Immature natural killer cell (primary cell): ENCODE measurements at regions not wholly inside any gene's neighbourhood (a gene's known extent, or its start where the extent isn't known, plus 50 kb on each side); places are given as distances from the start of the nearest gene placed in this dataset.
"Not testable (repeated sequence)": the region's sequence is repeated elsewhere in the genome, so short reads cannot be mapped to it uniquely, and the experiment has no call there.

Source experiments
- DNase-seq, 3 donors: peaks; one replicate each; pipeline ENCODE4 v3.0.0; 2022; ENCODE audit warnings: mixed read lengths in 1 of 3
- H3K27ac Mint-ChIP-seq, 6 donors: one replicate each; pipeline ENCODE4 v1.8.0; 2020; ENCODE audit warnings: mixed read lengths in 6 of 6, mild to moderate bottlenecking in 5 of 6, inconsistent platforms in 4 of 6, moderate library complexity in 3 of 6
- H3K27me3 Mint-ChIP-seq, 3 donors: one replicate each; pipeline ENCODE4 v1.8.0; 2020 to 2021; ENCODE audit warnings: low read depth in 3 of 3, mild to moderate bottlenecking in 3 of 3, mixed read lengths in 3 of 3, moderate library complexity in 3 of 3, inconsistent platforms in 1 of 3
- H3K36me3 Mint-ChIP-seq, 3 donors: one replicate each; pipeline ENCODE4 v1.8.0; 2020; ENCODE audit warnings: mixed read lengths in 3 of 3, inconsistent platforms in 2 of 3, mild to moderate bottlenecking in 2 of 3
- H3K4me1 Mint-ChIP-seq, 2 donors: one replicate each; pipeline ENCODE4 v1.8.0; 2020; ENCODE audit warnings: inconsistent platforms in 2 of 2, mild to moderate bottlenecking in 2 of 2, mixed read lengths in 2 of 2, moderate library complexity in 1 of 2
- H3K4me3 Mint-ChIP-seq, 5 donors: one replicate each; pipeline ENCODE4 v1.8.0; 2020; ENCODE audit warnings: mild to moderate bottlenecking in 5 of 5, mixed read lengths in 5 of 5, inconsistent platforms in 3 of 5, moderate library complexity in 3 of 5
- H3K9me3 Mint-ChIP-seq, 6 donors: one replicate each; pipeline ENCODE4 v1.8.0; 2020; ENCODE audit warnings: mild to moderate bottlenecking in 6 of 6, mixed read lengths in 6 of 6, inconsistent platforms in 4 of 6, moderate library complexity in 3 of 6

- H3K27ac Mint-ChIP-seq, H3K4me1 Mint-ChIP-seq, DNase-seq, H3K36me3 Mint-ChIP-seq, H3K4me3 Mint-ChIP-seq: not testable (repeated sequence)
- peaks cover 0 to 15% (median 4%) of the 10 kb centered on the region in 6 donors for H3K9me3 Mint-ChIP-seq
- peaks cover 0 to 20% (median 0%) of the 10 kb centered on the region in 3 donors for H3K27me3 Mint-ChIP-seq
Measured at GRCh38 chr1:207196135-207196534, 92.1 kb downstream of the C4BPA start.

GRCh38 chr1:207201534-207201933, 97.5 kb downstream of the C4BPA start:
- peaks cover 0 to 18% (median 6%) of the 10 kb centered on the region in 3 donors for H3K27me3 Mint-ChIP-seq
- not testable (repeated sequence) for H3K36me3 Mint-ChIP-seq, H3K4me3 Mint-ChIP-seq

DNA sequence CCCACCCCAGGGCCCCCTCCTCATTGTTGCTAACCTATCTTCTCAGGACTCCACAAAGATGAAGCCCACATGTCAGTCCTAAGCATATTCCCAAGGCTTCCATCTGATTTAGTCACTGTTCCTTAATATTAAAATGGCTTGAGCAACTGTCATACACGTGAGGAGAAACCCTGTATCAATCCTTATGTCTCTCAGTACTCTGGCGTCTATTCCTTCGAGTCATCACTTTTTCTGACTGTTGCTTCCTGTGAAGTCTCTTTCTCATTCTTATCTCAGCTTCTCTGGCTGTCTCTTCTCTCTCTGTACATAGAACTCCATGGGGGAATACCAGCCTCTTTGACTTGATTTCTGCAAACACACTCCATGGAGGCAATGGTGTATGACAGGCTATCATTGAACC, 98.4 kb downstream of the C4BPA start:
- H3K4me1 Mint-ChIP-seq = peaks cover 0 to 1% of the 10 kb centered on the region in 2 donors
- no peak overlapping the region for H3K4me3 Mint-ChIP-seq
- H3K27me3 Mint-ChIP-seq = peaks cover 0 to 19% (median 7%) of the 10 kb centered on the region in 3 donors
- DNase-seq = no peak
- no peak overlapping the region for H3K27ac Mint-ChIP-seq
- H3K36me3 Mint-ChIP-seq = no peaks in the 10 kb centered on the region
- H3K9me3 Mint-ChIP-seq = peaks cover 0 to 21% (median 3%) of the 10 kb centered on the region in 6 donors

More at GRCh38 chr1:207201534-207201933, 97.5 kb downstream of the C4BPA start:
- not testable (repeated sequence) for H3K4me1 Mint-ChIP-seq, H3K27ac Mint-ChIP-seq, DNase-seq
- peaks cover 0 to 18% (median 5%) of the 10 kb centered on the region in 6 donors for H3K9me3 Mint-ChIP-seq

DNA sequence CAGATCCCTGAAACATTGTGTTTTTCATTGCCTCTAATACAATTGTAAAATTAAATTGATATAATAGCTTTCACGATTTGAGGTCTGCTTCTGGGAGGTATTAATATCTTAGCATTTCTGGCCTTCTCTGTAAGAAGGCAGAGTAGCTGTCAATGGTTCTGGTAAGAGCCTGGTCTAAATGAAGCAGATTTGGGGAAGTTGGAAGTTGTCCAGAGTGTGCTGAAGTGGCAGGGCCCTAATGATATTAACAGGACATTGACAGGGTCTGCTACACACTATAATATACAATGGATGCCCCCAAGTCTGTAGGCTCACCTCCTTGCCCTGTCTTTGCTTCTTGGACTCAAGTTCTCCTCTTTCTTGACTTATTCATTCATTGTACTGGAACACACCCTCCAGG, 99.5 kb downstream of the C4BPA start:
- H3K27ac Mint-ChIP-seq = no peak overlapping the region
- peaks cover under 1 to 14% (median 8%) of the 10 kb centered on the region in 3 donors for H3K27me3 Mint-ChIP-seq
- H3K9me3 Mint-ChIP-seq = peaks cover 0 to 21% (median 2%) of the 10 kb centered on the region in 6 donors
- H3K4me3 Mint-ChIP-seq = no peak overlapping the region
- H3K36me3 Mint-ChIP-seq = no peaks in the 10 kb centered on the region
- peaks cover 0 to 1% of the 10 kb centered on the region in 2 donors for H3K4me1 Mint-ChIP-seq
- DNase-seq = no peak

- H3K4me1 Mint-ChIP-seq = peaks cover 0 to 1% of the 10 kb centered on the region in 2 donors
- DNase-seq = no peak
- no peaks in the 10 kb centered on the region for H3K36me3 Mint-ChIP-seq
- H3K27me3 Mint-ChIP-seq = peaks cover 2 to 10% (median 8%) of the 10 kb centered on the region in 3 donors
- peaks cover 0 to 11% (median 3%) of the 10 kb centered on the region in 6 donors for H3K9me3 Mint-ChIP-seq
- no peak overlapping the region for H3K4me3 Mint-ChIP-seq
- H3K27ac Mint-ChIP-seq = no peak overlapping the region
Measured at GRCh38 chr1:207205614-207206061, 101.6 kb downstream of the C4BPA start.

- H3K4me3 Mint-ChIP-seq = not testable (repeated sequence)
Measured at GRCh38 chr1:207208691-207209090, 104.7 kb downstream of the C4BPA start.

GRCh38 chr1:207214453-207214852, 107.0 kb upstream of the CD55 start:
- H3K27ac Mint-ChIP-seq = no peak overlapping the region
- no peaks in the 10 kb centered on the region for H3K36me3 Mint-ChIP-seq
- H3K27me3 Mint-ChIP-seq = peaks cover 0 to 2% (median 2%) of the 10 kb centered on the region in 3 donors
- H3K4me3 Mint-ChIP-seq = no peak overlapping the region
- peaks cover 0 to 9% of the 10 kb centered on the region in 2 donors for H3K4me1 Mint-ChIP-seq
- H3K9me3 Mint-ChIP-seq = peaks cover 0 to 17% (median 6%) of the 10 kb centered on the region in 6 donors
- no peak for DNase-seq

More at GRCh38 chr1:207208691-207209090, 104.7 kb downstream of the C4BPA start:
- not testable (repeated sequence) for H3K27ac Mint-ChIP-seq, DNase-seq, H3K4me1 Mint-ChIP-seq, H3K9me3 Mint-ChIP-seq, H3K36me3 Mint-ChIP-seq, H3K27me3 Mint-ChIP-seq

- no peaks in the 10 kb centered on the region for H3K36me3 Mint-ChIP-seq
- no peak overlapping the region for H3K4me3 Mint-ChIP-seq
- peaks cover 0 to 14% (median 6%) of the 10 kb centered on the region in 6 donors for H3K9me3 Mint-ChIP-seq
- H3K27me3 Mint-ChIP-seq = peaks cover 0 to 5% (median 2%) of the 10 kb centered on the region in 3 donors
- no peak for DNase-seq
- peaks cover 0 to 9% of the 10 kb centered on the region in 2 donors for H3K4me1 Mint-ChIP-seq
- H3K27ac Mint-ChIP-seq = no peak overlapping the region
Measured at GRCh38 chr1:207217778-207218511, 103.5 kb upstream of the CD55 start.

GRCh38 chr1:207218512-207219362, 102.7 kb upstream of the CD55 start:
- no peak overlapping the region for H3K27ac Mint-ChIP-seq
- no peak overlapping the region for H3K4me3 Mint-ChIP-seq
- peaks cover 0 to 5% (median 2%) of the 10 kb centered on the region in 3 donors for H3K27me3 Mint-ChIP-seq
- peaks cover 0 to 14% (median 6%) of the 10 kb centered on the region in 6 donors for H3K9me3 Mint-ChIP-seq
- H3K4me1 Mint-ChIP-seq = peaks cover 0 to 9% of the 10 kb centered on the region in 2 donors
- DNase-seq = no peak
- no peaks in the 10 kb centered on the region for H3K36me3 Mint-ChIP-seq

- Mint-ChIP-seq H3K9me3 (peaks cover 0 to 2% (median 0%) of the 10 kb centered on the region in 6 donors), H3K27me3 (peaks cover 0 to 5% (median 2%) of the 10 kb centered on the region in 3 donors), H3K36me3 (no peaks in the 10 kb centered on the region), H3K27ac (no peak overlapping the region), H3K4me3 (no peak overlapping the region), H3K4me1 (peaks cover 0 to 9% of the 10 kb centered on the region in 2 donors)
- DNase-seq = no peak
Measured at GRCh38 chr1:207219979-207220889, 101.2 kb upstream of the CD55 start.

DNA sequence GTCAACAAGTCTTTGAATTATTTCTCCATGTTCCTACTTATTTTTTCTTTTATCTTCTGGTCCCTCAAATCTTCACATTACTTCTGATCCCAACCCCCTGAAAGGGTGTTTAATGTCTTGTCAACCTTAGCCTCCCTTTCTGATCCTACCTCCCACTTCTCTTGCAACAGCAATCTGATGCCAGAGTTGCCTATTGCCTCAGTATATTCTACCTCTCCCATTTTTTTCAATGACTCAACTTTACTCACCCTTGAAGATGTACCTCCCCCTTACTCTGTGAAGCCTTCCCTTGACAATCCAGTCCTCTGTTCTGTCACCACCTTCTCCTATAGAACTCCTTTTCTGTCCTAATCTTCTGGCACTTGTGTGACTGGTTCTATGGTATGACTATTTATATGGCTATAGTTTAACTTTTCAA, 99.5 kb upstream of the CD55 start:
- Mint-ChIP-seq H3K36me3 (no peaks in the 10 kb centered on the region), H3K4me1 (peaks cover 0 to 9% of the 10 kb centered on the region in 2 donors), H3K9me3 (no peaks in the 10 kb centered on the region), H3K4me3 (no peak overlapping the region), H3K27ac (no peak overlapping the region), H3K27me3 (peaks cover 2 to 7% (median 5%) of the 10 kb centered on the region in 3 donors)
- no peak for DNase-seq

DNA sequence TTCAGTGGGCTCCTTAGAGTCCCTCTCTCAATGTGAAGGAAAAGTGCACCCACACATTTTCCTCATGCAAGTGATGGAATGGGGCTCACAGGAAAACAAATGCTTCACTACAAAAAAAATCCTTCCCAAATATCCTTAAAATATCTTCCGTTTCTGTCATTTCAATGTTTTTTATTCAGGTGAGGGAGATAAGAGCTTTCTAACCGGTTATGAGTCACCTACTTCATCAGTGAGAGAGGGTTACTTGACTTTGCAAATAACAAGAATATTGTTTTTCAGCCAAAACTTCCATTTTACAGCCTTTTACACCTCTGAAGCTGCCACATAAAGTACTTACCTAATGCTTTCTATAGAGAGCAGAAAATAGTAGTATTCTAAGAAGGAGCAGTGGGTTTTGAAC, 98.3 kb upstream of the CD55 start:
- H3K4me3 Mint-ChIP-seq = no peak overlapping the region
- peaks cover 0 to 8% of the 10 kb centered on the region in 2 donors for H3K4me1 Mint-ChIP-seq

GRCh38 chr1:207224666-207225065, 96.8 kb upstream of the CD55 start:
- H3K27me3 Mint-ChIP-seq = peaks cover 0 to 7% (median 3%) of the 10 kb centered on the region in 3 donors
- no peaks in the 10 kb centered on the region for H3K4me1 Mint-ChIP-seq
- no peak overlapping the region for H3K4me3 Mint-ChIP-seq
- no peaks in the 10 kb centered on the region for H3K9me3 Mint-ChIP-seq
- no peak overlapping the region for H3K27ac Mint-ChIP-seq
- no peak for DNase-seq
- no peaks in the 10 kb centered on the region for H3K36me3 Mint-ChIP-seq

More for the DNA sequence above, 98.3 kb upstream of the CD55 start:
- no peak for DNase-seq
- Mint-ChIP-seq H3K27ac (no peak overlapping the region), H3K27me3 (peaks cover 0 to 7% (median 3%) of the 10 kb centered on the region in 3 donors), H3K9me3 (no peaks in the 10 kb centered on the region), H3K36me3 (no peaks in the 10 kb centered on the region)
